ENCODE measurements at regions not wholly inside any gene's neighbourhood (a gene's known extent, or its start where the extent isn't known, plus 50 kb on each side); places are given as distances from the start of the nearest gene placed in this dataset.

- TF ChIP-seq POLR2A (IDR thresholded peaks at IDR 0.05; ENCODE audit: low read length), result no peak
- TF ChIP-seq GATA1 (IDR thresholded peaks at IDR 0.05; ENCODE audit: low read depth, low read length), result no peak
Measured at GRCh38 chr2:38230756-38231155, 146.3 kb downstream of the ATL2 start.

Measured in erythroblast (primary cell).